A549 (cell line): ENCODE measurements at regions not wholly inside any gene's neighbourhood (a gene's known extent, or its start where the extent isn't known, plus 50 kb on each side); places are given as distances from the start of the nearest gene placed in this dataset.

ENCODE experiments used
- ATAC-seq, 2 experiments: fragments of 200-7000 bp in 1 of 2; fragments of >200 bp in 1 of 2; cut with Nextera tagmentation in 1 of 2; cut with Tn5 transposase in 1 of 2; 3 replicates each; pipeline versions ENCODE4 v1.8.0 to v1.9.1; 2018 to 2020; ENCODE audit warnings: mild to moderate bottlenecking in 1 of 2, moderate library complexity in 1 of 2
- CTCF ChIA-PET: fragments of 300-600 bp; sonication (Branson Sonifier 250); formaldehyde crosslinking; extraction: SDS; loops from one replicate; lab custom pipeline; 2021; ENCODE audit warnings: antibody characterized with exemption, inconsistent platforms; lab: Yijun Ruan, JAX
- POLR2A ChIA-PET: fragments of 350-600 bp; formaldehyde crosslinking; extraction: SDS; loops from one replicate; lab custom pipeline; 2021; ENCODE audit warnings: antibody characterized with exemption, inconsistent platforms; lab: Yijun Ruan, JAX
- DNase-seq, 2 experiments: peaks; one replicate each; pipeline versions ENCODE4 v3.0.0 to v3.0.0-alpha.2; 2011 to 2016; ENCODE audit warnings: low read depth in 1 of 2, low spot score in 1 of 2
- FAIRE-seq: peaks from 2 replicates; lab custom pipeline; 2011; peaks lifted over from hg19 to GRCh38; lab: Jason Lieb, UNC
- H3K27ac ChIP-seq, 2 experiments: fragments of >200 bp; sonication (Bioruptor Twin); formaldehyde crosslinking; 3 replicates each; pipeline ENCODE4 v1.5.1; 2016 to 2017
- H3K4me1 ChIP-seq: fragments of >200 bp; sonication (Bioruptor Twin); formaldehyde crosslinking; 3 replicates; pipeline ENCODE4 v1.6.1; 2016
- H3K4me2 ChIP-seq: fragments of >200 bp; sonication (Bioruptor Twin); formaldehyde crosslinking; 3 replicates; pipeline ENCODE4 v1.6.1; 2016
- H3K4me3 ChIP-seq: fragments of >200 bp; sonication (Bioruptor Twin); formaldehyde crosslinking; 3 replicates; pipeline ENCODE4 v1.5.1; 2016
- H3K9me3 ChIP-seq: fragments of >200 bp; sonication (Bioruptor Twin); formaldehyde crosslinking; 3 replicates; pipeline ENCODE4 v1.6.1; 2016
- BHLHE40 ChIP-seq: IDR thresholded peaks from 2 replicates; pipeline ENCODE4 v1.6.1; 2012; ENCODE audit warnings: low read depth, low read length, inconsistent platforms
- EHF ChIP-seq: fragments of 250-450 bp; sonication (Bioruptor Pico); IDR thresholded peaks from 2 replicates; pipeline ENCODE4 v1.5.0; 2020; ENCODE audit warnings: mild to moderate bottlenecking
- EP300 ChIP-seq, 2 experiments: fragments of >200 bp; sonication (Bioruptor Twin); formaldehyde crosslinking; IDR thresholded peaks; 2 replicates in 1 of 2; 3 replicates in 1 of 2; pipeline ENCODE4 v1.6.1; 2016 to 2017
- ESRRA ChIP-seq: fragments of 150-350 bp; IDR thresholded peaks from 2 replicates; pipeline ENCODE4 v1.6.1; 2014; ENCODE audit warnings: mild to moderate bottlenecking, low read length, borderline replicate concordance
- MAFK ChIP-seq: fragments of 450-650 bp; IDR thresholded peaks from 2 replicates; pipeline ENCODE4 v1.6.1; 2014; ENCODE audit not compliant: partially characterized antibody
- NR3C1 ChIP-seq: fragments of >200 bp; sonication (Bioruptor Twin); formaldehyde crosslinking; IDR thresholded peaks from 3 replicates; pipeline ENCODE4 v1.6.1; 2017
- PHF8 ChIP-seq: fragments of 200-600 bp; sonication (generic); IDR thresholded peaks from 2 replicates; pipeline ENCODE4 v1.6.1; 2016; ENCODE audit warnings: low read depth, mild to moderate bottlenecking, antibody characterized with exemption, moderate library complexity, borderline replicate concordance
- RAD21 ChIP-seq, 2 experiments: fragments of >200 bp in 1 of 2; sonication (Bioruptor Twin) in 1 of 2; formaldehyde crosslinking in 1 of 2; IDR thresholded peaks in 1 of 2; conservative IDR thresholded peaks in 1 of 2; 2 replicates in 1 of 2; 3 replicates in 1 of 2; pipeline ENCODE4 v1.6.1; 2012 to 2018; ENCODE audit warnings: inconsistent platforms in 1 of 2
- SREBF2 ChIP-seq: fragments of 450-650 bp; IDR thresholded peaks from 2 replicates; pipeline ENCODE4 v1.6.1; 2014; ENCODE audit warnings: mild to moderate bottlenecking, moderate library complexity
- ZNF302 ChIP-seq: fragments of 250-450 bp; sonication (Bioruptor Pico); IDR thresholded peaks from 2 replicates; pipeline ENCODE4 v1.9.0; 2021; ENCODE audit warnings: inconsistent platforms, mild to moderate bottlenecking, moderate library complexity
- WGBS: methylation state at CpG from one replicate; pipeline ENCODE4 v1.1.6; 2017; ENCODE audit errors: missing lambda C conversion rate; 5-methylcytosine and 5-hydroxymethylcytosine counted together
- TF ChIP-seq, protein P1 (sequence below): fragments of 200-600 bp; sonication (generic); IDR thresholded peaks from 2 replicates; pipeline ENCODE4 v1.6.1; 2016; ENCODE audit warnings: antibody characterized with exemption, mild to moderate bottlenecking, moderate library complexity
- TF ChIP-seq, protein P2 (sequence below): fragments of 250-450 bp; sonication (Bioruptor Pico); IDR thresholded peaks from 2 replicates; pipeline ENCODE4 v1.5.0; 2021; ENCODE audit warnings: mild to moderate bottlenecking, moderate library complexity, borderline replicate concordance
- TF ChIP-seq, protein P3 (sequence below): fragments of >200 bp; sonication (Bioruptor Twin); formaldehyde crosslinking; IDR thresholded peaks from 3 replicates; pipeline ENCODE4 v1.6.1; 2016
- TF ChIP-seq, protein P4 (sequence below): IDR thresholded peaks from 2 replicates; pipeline ENCODE4 v1.6.1; 2012; ENCODE audit warnings: low read depth, borderline replicate concordance
- TF ChIP-seq, protein P5 (sequence below): IDR thresholded peaks from 2 replicates; pipeline ENCODE4 v1.6.1; 2012
- TF ChIP-seq, protein P6 (sequence below): fragments of 150-350 bp; IDR thresholded peaks from 2 replicates; pipeline ENCODE4 v1.6.1; 2014; ENCODE audit warnings: low read depth, mild to moderate bottlenecking, low read length

DNA sequence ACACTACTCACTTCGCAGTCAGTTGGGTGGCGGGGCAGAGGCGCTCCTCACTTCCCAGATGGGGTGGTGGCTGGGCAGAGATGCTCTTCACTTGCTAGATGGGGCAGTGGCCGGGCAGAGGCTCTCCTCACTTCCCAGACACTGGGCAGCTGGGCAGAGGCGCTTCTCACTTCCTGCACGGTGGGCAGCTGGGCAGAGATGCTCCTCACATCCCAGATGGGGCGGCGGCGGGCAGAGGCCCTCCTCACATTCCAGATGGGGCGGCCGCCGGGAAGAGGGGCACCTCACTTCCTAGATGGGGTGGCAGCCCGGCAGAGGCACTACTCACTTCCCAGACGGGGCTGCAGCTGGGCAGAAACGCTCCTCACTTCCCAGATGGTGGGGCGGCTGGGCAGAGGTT, 199.8 kb downstream of the RTL9 start (continued):
- TF ChIP-seq, protein P1, sequence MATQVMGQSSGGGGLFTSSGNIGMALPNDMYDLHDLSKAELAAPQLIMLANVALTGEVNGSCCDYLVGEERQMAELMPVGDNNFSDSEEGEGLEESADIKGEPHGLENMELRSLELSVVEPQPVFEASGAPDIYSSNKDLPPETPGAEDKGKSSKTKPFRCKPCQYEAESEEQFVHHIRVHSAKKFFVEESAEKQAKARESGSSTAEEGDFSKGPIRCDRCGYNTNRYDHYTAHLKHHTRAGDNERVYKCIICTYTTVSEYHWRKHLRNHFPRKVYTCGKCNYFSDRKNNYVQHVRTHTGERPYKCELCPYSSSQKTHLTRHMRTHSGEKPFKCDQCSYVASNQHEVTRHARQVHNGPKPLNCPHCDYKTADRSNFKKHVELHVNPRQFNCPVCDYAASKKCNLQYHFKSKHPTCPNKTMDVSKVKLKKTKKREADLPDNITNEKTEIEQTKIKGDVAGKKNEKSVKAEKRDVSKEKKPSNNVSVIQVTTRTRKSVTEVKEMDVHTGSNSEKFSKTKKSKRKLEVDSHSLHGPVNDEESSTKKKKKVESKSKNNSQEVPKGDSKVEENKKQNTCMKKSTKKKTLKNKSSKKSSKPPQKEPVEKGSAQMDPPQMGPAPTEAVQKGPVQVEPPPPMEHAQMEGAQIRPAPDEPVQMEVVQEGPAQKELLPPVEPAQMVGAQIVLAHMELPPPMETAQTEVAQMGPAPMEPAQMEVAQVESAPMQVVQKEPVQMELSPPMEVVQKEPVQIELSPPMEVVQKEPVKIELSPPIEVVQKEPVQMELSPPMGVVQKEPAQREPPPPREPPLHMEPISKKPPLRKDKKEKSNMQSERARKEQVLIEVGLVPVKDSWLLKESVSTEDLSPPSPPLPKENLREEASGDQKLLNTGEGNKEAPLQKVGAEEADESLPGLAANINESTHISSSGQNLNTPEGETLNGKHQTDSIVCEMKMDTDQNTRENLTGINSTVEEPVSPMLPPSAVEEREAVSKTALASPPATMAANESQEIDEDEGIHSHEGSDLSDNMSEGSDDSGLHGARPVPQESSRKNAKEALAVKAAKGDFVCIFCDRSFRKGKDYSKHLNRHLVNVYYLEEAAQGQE = no peak

DNA sequence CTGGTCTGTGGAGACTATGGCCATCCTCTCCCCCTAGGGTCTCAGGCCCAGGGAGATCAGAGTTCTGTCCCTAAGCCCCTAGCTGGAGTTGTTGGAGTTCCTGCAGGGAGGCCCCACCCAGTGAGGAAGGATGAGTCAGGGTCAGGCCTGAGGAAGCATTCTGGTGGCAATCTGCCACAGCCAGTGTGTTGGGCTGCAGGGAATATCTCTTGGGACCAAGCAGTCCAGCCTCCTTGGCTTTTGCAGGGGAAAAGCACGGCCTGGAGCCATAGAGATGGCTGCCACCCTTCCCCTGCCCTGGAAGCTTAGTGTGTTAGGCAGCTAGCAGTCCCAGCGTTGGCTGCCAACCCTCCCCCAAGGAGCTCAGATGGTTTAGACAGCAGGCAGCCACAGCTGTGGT, 202.4 kb downstream of the RTL9 start:
- Histone ChIP-seq H3K4me3 (no peak overlapping the region), H3K4me2 (no peak overlapping the region), H3K4me1 (no peaks in the 10 kb centered on the region), H3K9me3 (no peaks in the 10 kb centered on the region), H3K27ac (no peak overlapping the region)
- ChIA-PET POLR2A (no interaction called here), CTCF (interaction anchor here (0.5 kb wide), 1 partner anchor 704 kb away, joined by 6 read pairs; no protein-coding TSS in a partner anchor)
- TF ChIP-seq BHLHE40 (no peak), ESRRA (no peak), ZNF302 (CRISPR knock-in tag) (no peak), MAFK (no peak), NR3C1 (no peak), SREBF2 (no peak), RAD21 (conservative IDR thresholded peaks at IDR 0.05 in 1 of 2, IDR thresholded peaks at IDR 0.05 in 1 of 2) (no peak), EHF (CRISPR knock-in tag) (no peak), EP300 (IDR thresholded peaks at IDR 0.05) (no peak)
- TF ChIP-seq, protein P2, sequence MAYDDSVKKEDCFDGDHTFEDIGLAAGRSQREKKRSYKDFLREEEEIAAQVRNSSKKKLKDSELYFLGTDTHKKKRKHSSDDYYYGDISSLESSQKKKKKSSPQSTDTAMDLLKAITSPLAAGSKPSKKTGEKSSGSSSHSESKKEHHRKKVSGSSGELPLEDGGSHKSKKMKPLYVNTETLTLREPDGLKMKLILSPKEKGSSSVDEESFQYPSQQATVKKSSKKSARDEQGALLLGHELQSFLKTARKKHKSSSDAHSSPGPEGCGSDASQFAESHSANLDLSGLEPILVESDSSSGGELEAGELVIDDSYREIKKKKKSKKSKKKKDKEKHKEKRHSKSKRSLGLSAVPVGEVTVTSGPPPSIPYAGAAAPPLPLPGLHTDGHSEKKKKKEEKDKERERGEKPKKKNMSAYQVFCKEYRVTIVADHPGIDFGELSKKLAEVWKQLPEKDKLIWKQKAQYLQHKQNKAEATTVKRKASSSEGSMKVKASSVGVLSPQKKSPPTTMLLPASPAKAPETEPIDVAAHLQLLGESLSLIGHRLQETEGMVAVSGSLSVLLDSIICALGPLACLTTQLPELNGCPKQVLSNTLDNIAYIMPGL (CRISPR knock-in tag) = no peak
- TF ChIP-seq, protein P3, sequence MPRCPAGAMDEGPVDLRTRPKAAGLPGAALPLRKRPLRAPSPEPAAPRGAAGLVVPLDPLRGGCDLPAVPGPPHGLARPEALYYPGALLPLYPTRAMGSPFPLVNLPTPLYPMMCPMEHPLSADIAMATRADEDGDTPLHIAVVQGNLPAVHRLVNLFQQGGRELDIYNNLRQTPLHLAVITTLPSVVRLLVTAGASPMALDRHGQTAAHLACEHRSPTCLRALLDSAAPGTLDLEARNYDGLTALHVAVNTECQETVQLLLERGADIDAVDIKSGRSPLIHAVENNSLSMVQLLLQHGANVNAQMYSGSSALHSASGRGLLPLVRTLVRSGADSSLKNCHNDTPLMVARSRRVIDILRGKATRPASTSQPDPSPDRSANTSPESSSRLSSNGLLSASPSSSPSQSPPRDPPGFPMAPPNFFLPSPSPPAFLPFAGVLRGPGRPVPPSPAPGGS = no peak
- TF ChIP-seq, protein P4, sequence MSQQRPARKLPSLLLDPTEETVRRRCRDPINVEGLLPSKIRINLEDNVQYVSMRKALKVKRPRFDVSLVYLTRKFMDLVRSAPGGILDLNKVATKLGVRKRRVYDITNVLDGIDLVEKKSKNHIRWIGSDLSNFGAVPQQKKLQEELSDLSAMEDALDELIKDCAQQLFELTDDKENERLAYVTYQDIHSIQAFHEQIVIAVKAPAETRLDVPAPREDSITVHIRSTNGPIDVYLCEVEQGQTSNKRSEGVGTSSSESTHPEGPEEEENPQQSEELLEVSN = no peak
- no peak for DNase-seq
- FAIRE-seq = no peak
- WGBS = 0% methylated on average over 1 of the region's 2 CpGs
- no peak for ATAC-seq

DNA sequence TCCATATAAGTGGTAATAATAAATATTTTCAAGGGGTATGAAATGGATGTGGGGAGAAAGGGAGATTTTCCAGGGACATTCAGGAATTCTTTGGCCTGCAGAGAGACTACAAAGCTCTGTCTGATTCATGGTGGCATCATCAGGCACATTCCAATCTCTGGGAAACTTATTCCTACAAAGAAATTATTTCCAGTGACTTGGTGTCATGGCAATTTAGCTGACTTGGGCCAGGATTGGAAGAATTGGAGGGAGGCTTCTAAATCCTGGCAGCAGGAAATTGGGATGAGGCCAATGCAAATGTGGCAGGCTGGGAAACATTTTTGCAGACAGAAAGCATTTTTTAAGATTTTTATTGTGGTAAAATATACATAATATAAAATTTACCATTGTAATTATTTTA, 204.6 kb downstream of the RTL9 start:
- H3K4me1 ChIP-seq = no peaks in the 10 kb centered on the region
- DNase-seq = no peak
- no peak overlapping the region for H3K27ac ChIP-seq
- H3K4me3 ChIP-seq = no peak overlapping the region
- no peaks in the 10 kb centered on the region for H3K9me3 ChIP-seq
- FAIRE-seq = no peak
- ChIA-PET CTCF (no interaction called here), POLR2A (no interaction called here)
- TF ChIP-seq, protein P5, sequence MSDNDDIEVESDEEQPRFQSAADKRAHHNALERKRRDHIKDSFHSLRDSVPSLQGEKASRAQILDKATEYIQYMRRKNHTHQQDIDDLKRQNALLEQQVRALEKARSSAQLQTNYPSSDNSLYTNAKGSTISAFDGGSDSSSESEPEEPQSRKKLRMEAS = no peak
- TF ChIP-seq, protein P6, sequence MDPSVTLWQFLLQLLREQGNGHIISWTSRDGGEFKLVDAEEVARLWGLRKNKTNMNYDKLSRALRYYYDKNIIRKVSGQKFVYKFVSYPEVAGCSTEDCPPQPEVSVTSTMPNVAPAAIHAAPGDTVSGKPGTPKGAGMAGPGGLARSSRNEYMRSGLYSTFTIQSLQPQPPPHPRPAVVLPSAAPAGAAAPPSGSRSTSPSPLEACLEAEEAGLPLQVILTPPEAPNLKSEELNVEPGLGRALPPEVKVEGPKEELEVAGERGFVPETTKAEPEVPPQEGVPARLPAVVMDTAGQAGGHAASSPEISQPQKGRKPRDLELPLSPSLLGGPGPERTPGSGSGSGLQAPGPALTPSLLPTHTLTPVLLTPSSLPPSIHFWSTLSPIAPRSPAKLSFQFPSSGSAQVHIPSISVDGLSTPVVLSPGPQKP = no peak
- no peak for TF ChIP-seq PHF8
- TF ChIP-seq, protein P2 (CRISPR knock-in tag) = no peak
- H3K4me2 ChIP-seq = no peak overlapping the region
- no peak for ATAC-seq
